Nephron (organoid): ENCODE measurements at regions not wholly inside any gene's neighbourhood (a gene's known extent, or its start where the extent isn't known, plus 50 kb on each side); places are given as distances from the start of the nearest gene placed in this dataset.
"Not testable (repeated sequence)": the region's sequence is repeated elsewhere in the genome, so short reads cannot be mapped to it uniquely, and the experiment has no call there.

Experiments used
- H3K27ac Mint-ChIP-seq, 3 experiments: 2 replicates each; pipeline ENCODE4 v1.8.0; 2020; ENCODE audit warnings: mixed read lengths in 3 of 3, mild to moderate bottlenecking in 2 of 3, moderate library complexity in 1 of 3
- H3K27me3 Mint-ChIP-seq: 2 replicates; pipeline ENCODE4 v1.8.0; 2021; ENCODE audit warnings: low read depth, mild to moderate bottlenecking, moderate library complexity, mixed read lengths
- H3K36me3 Mint-ChIP-seq: 2 replicates; pipeline ENCODE4 v1.8.0; 2020; ENCODE audit warnings: low read depth, mixed read lengths
- H3K4me1 Mint-ChIP-seq: 2 replicates; pipeline ENCODE4 v1.8.0; 2020; ENCODE audit warnings: mixed read lengths
- H3K4me3 Mint-ChIP-seq, 3 experiments: 2 replicates each; pipeline ENCODE4 v1.8.0; 2020; ENCODE audit warnings: mild to moderate bottlenecking in 3 of 3, mixed read lengths in 3 of 3, moderate library complexity in 2 of 3
- H3K9me3 Mint-ChIP-seq: 2 replicates; pipeline ENCODE4 v1.8.0; 2020; ENCODE audit warnings: mixed read lengths
- TF ChIP-seq, protein P1 (sequence below), 3 experiments: fragments of 200-600 bp; sonication (generic); IDR thresholded peaks; one replicate each; pipeline ENCODE4 v1.5.0; 2021; ENCODE audit warnings: antibody characterized with exemption in 3 of 3; ENCODE audit not compliant: unreplicated experiment in 3 of 3

DNA sequence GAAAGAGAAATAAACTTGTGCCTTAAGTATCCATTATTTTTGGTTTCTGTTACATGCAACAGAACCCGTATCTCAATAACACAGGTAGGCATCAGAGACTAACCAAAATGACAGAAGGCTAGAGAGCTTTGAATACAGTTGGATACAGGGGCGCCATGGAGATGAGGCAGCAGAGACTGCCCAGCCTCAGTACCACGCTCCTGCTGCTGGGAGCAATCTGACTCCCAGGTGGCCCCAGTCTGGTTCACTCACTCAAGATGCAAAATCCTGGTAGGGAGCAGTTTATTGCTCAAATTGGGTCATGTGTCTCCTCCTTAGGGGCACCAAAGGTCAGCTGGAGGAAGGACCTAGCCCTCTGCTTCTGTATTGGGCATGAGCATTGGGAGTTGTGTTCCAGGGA is 218.9 kb downstream of the USP22 start:
- TF ChIP-seq, protein P1, sequence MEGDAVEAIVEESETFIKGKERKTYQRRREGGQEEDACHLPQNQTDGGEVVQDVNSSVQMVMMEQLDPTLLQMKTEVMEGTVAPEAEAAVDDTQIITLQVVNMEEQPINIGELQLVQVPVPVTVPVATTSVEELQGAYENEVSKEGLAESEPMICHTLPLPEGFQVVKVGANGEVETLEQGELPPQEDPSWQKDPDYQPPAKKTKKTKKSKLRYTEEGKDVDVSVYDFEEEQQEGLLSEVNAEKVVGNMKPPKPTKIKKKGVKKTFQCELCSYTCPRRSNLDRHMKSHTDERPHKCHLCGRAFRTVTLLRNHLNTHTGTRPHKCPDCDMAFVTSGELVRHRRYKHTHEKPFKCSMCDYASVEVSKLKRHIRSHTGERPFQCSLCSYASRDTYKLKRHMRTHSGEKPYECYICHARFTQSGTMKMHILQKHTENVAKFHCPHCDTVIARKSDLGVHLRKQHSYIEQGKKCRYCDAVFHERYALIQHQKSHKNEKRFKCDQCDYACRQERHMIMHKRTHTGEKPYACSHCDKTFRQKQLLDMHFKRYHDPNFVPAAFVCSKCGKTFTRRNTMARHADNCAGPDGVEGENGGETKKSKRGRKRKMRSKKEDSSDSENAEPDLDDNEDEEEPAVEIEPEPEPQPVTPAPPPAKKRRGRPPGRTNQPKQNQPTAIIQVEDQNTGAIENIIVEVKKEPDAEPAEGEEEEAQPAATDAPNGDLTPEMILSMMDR (IDR thresholded peaks at IDR 0.05; ENCODE audit: unreplicated experiment in 3 of 3), result no peak
- Mint-ChIP-seq H3K4me3 (no peak overlapping the region), H3K27me3 (no peaks in the 10 kb centered on the region), H3K9me3 (peaks cover 2% of the 10 kb centered on the region), H3K4me1 (no peaks in the 10 kb centered on the region), H3K36me3 (no peaks in the 10 kb centered on the region), H3K27ac (peak overlapping the region in 1 of 3 experiments; percentile 43)

DNA sequence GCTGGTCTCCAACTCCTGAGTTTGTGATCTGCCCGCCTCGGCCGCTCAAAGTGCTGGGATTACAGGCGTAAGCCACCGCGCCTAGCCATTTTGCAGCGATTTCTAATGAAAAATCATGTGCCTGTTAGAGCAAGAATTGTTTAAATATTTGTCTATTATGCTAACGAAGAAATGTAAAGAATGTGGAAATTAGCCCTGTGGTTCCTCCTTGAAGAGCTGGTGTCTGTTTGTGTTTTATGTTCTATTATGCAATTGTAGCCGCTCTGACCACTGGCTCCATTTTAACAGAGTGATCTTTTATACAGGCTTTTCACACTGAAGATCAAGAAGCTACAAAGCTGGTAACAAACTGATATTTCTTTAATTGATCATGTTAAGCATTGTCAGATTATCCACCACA is 217.3 kb downstream of the USP22 start:
- Mint-ChIP-seq H3K4me1 (no peaks in the 10 kb centered on the region), H3K36me3 (no peaks in the 10 kb centered on the region), H3K4me3 (no peak overlapping the region), H3K27me3 (no peaks in the 10 kb centered on the region), H3K9me3 (peaks cover 2% of the 10 kb centered on the region), H3K27ac (peak overlapping the region in 2 of 3 experiments; percentile 1 to 17)
- TF ChIP-seq, protein P1 (IDR thresholded peaks at IDR 0.05; ENCODE audit: unreplicated experiment in 3 of 3), result no peak

DNA sequence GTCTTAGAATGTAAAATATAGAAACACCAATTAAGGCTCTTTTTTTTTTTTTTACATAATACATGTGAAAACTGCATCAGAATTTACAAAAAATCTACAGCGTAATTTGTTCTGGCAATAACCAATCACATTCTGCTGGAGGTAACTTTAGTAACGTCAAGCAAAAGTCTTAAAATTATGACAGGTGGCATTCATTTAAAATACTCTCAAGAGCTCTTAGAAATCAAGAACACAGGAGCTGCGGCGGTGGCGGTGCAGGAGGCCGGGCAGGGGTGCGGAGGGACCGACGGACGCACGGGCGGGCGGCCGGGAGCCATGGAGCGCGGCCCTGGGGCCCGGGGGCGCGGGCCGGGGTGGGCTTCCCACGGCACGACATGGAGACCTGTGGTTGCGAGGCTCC is 202.4 kb downstream of the USP22 start:
- not testable (repeated sequence) for H3K4me1 Mint-ChIP-seq, H3K9me3 Mint-ChIP-seq, H3K27me3 Mint-ChIP-seq, H3K36me3 Mint-ChIP-seq, H3K27ac Mint-ChIP-seq
- peak overlapping the region in 1 of 3 experiments; percentile 37 for H3K4me3 Mint-ChIP-seq

DNA sequence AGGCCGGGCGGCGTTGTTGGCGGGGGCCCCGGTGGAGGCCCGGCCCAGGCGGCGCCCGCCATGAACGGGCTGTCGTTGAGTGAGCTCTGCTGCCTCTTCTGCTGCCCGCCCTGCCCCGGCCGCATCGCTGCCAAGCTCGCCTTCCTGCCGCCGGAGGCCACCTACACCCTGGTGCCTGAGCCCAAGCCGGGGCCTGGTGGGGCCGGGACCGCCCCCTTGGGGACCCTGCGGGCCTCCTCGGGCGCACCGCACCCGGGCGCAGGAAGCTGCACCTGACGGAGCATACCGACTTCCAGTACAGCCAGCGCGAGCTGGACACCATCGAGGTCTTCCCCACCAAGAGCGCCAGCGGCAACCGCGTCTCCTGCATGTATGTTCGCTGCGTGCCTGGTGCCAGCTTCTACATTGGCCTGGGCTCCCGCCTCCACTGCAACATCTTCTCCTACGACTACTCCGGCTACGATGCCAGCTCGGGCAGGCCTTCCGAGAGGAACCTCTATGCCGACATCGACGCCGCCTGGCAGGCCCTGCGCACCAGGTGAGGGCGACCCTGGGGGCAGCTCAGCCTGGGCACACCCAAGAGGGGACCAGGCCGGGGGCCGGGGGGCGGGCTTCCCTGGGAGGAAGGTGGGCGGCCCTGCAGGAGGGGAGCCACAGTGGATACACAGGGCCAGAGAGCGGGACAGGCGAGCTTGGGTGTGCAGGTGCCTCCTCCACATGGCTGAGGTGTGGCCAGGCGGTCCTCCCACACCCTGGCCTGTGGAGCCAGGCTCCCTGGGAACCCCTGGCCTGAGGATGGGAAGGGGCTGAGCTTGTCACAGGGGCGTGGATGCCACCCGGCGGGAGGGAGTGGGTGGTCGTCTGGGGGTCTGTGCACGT is 201.6 kb downstream of the USP22 start:
- H3K4me1 Mint-ChIP-seq, H3K4me3 Mint-ChIP-seq, H3K9me3 Mint-ChIP-seq, H3K36me3 Mint-ChIP-seq, H3K27me3 Mint-ChIP-seq, H3K27ac Mint-ChIP-seq: not testable (repeated sequence)

DNA sequence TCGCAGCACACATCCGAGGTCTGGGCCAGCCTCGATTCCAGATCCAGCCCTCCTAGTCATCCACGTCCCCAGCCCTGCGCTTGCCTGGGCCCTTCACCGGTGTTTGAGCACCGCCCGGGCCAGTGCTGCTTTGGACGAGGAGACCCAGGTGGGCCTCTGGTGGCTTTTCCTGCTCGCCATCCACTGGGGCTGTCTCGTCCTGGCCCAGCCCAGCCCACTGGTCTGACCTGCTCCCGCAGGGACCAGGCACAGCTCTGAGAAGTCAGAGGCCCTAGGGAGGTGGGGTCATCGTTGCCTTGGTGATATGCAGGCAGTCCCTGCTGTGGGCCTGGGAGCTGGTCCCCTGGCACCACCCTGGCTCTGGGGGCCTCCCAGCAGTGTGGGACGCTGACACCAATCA is 200.8 kb downstream of the USP22 start:
- H3K36me3 Mint-ChIP-seq, H3K9me3 Mint-ChIP-seq, H3K27ac Mint-ChIP-seq, H3K27me3 Mint-ChIP-seq, H3K4me1 Mint-ChIP-seq, H3K4me3 Mint-ChIP-seq: not testable (repeated sequence)

DNA sequence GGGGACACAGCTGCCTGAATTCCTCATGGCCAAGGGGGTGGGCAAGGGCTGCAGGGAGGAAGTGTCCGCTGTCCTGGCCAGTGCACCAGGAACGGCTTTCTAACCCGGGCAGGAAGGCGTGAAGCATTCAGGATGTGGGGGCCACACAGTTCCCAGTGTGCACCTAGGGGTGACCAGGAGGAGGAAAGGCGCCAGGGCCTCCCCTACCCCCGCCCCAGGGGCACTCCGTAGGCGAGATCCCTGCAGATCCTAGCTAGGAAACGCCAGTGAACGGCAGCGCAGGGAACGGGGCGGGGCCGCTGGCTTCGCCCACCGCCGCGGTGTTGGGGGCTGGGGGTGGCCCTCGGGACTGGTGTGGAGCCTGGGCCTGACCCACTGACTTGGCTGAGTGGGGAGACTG is 199.6 kb downstream of the USP22 start:
- not testable (repeated sequence) for H3K4me1 Mint-ChIP-seq, H3K27ac Mint-ChIP-seq, H3K27me3 Mint-ChIP-seq, H3K9me3 Mint-ChIP-seq, H3K36me3 Mint-ChIP-seq
- peak overlapping the region; percentile 70 to 74 (median 71) for H3K4me3 Mint-ChIP-seq

DNA sequence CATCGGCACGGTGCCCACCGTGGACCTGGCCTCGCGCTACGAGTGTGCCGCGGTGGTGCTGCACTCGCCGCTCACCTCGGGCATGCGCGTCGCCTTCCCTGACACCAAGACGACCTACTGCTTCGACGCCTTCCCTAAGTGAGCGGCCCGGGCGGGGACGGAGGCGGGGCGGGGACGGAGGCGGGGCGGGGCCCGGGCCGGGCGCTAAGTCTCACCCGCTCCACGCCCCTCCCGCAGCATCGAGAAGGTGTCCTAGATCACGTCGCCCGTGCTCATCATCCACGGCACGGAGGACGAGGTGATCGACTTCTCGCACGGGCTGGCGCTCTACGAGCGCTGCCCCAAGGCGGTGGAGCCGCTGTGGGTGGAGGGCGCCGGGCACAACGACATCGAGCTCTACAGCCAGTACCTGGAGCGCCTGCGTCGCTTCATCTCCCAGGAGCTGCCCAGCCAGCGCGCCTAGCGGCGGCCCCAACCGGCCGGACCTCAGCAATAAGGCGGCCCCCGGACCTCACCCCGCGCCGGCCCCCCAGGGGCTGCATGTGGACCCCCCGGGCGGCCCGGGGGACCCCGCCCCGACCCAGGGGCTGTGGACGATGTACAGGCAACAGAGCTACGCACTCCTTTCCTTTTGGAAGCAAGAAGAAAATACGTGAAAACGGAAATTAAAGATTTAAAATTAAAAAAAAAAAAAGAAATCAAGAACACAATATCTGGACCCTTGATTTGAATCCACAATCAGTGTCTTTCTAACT is 198.8 kb downstream of the USP22 start:
- H3K4me1 Mint-ChIP-seq, H3K9me3 Mint-ChIP-seq, H3K27me3 Mint-ChIP-seq, H3K27ac Mint-ChIP-seq, H3K36me3 Mint-ChIP-seq: not testable (repeated sequence)
- peak overlapping the region; percentile 63 to 77 (median 76) for H3K4me3 Mint-ChIP-seq

DNA sequence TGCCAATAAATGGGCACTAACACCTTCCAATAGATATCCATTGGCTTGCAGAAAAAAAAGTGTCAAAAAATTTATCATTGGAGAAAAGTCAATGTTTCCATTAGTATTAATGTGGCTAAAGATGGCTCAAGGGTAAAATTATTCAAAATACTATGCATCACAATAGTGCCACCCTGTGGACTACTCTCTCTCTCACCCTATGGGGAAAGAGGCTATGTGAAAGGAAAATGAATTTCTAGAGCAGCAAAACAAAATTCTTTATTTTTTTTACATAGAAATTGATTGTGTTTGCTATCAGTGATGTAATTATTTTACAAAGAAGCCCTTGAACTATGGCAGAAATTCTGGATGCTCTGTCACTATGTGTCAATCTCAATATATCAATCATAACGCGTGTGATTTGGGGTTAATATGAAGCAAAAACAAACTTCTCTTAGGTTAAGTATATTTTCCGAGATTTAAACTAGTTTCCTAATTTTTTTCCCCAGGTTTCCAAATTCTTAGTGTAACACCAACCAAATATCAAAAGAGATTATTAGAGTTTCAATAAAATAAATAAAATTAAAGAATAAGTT is 193.9 kb downstream of the USP22 start:
- TF ChIP-seq, protein P1 (IDR thresholded peaks at IDR 0.05; ENCODE audit: unreplicated experiment in 3 of 3), result peak; percentile 58 to 70 (median 65)
- H3K4me3 Mint-ChIP-seq, H3K9me3 Mint-ChIP-seq: not testable (repeated sequence)

DNA sequence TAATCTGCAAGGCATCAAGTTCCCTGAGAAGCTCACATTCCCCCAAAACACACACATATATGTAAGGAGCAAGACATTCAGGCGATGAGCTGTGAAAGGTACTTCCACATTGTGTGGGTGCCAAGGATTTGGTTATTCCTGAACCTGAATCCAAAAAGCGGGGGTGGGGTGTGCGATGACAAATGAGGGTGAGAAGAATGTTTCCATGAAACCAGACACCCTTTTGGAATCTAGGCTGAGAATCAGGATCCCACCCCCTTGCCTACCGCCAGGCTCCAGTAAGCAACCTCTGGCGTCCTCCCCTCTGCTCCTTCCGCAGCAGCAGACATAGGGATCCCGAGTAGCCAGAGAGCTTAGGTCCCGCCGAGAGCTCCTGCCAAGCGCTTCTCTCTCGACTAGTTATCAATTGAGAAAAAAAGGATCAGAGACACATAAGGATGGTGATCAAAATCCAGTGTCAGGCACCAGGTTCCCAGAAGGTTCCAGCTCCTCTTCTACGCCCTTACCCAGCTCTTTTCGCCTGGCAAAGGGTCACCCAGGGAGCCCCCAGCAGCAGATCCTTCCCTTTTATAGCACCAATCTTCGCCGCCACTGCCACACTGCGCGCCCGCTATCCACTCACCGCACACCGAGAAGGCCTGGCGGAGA is 191.1 kb downstream of the USP22 start:
- H3K27me3 Mint-ChIP-seq, result peaks cover 23% of the 10 kb centered on the region
- H3K4me1 Mint-ChIP-seq, result peaks cover 11% of the 10 kb centered on the region
- peak overlapping the region in 2 of 3 experiments; percentile 89 to 94 for H3K4me3 Mint-ChIP-seq
- not testable (repeated sequence) for H3K9me3 Mint-ChIP-seq, H3K36me3 Mint-ChIP-seq
- H3K27ac Mint-ChIP-seq, result peak overlapping the region in 1 of 3 experiments; percentile 88

More for the DNA sequence above, 193.9 kb downstream of the USP22 start:
- H3K27me3 Mint-ChIP-seq, result peaks cover 21% of the 10 kb centered on the region
- H3K27ac Mint-ChIP-seq, H3K36me3 Mint-ChIP-seq: not testable (repeated sequence)
- H3K4me1 Mint-ChIP-seq, result peaks cover 11% of the 10 kb centered on the region
